PC-3 (cell line): ENCODE measurements at regions not wholly inside any gene's neighbourhood (a gene's known extent, or its start where the extent isn't known, plus 50 kb on each side); places are given as distances from the start of the nearest gene placed in this dataset.

Experiments used
- ATAC-seq: fragments of 200-7000 bp; cut with Tn5 transposase; 2 replicates; pipeline ENCODE4 v1.9.1; 2020; ENCODE audit warnings: mild to moderate bottlenecking, moderate library complexity
- BruUV-seq: library from RNA; stranded (reverse); fragments of 400-500 nt; replicated peaks from 2 replicates; lab custom pipeline; 2021; lab: Mats Ljungman, UMichigan
- CTCF ChIA-PET: fragments of 300-600 bp; sonication (Branson Sonifier 250); formaldehyde crosslinking; loops from one replicate; lab custom pipeline; 2022; ENCODE audit warnings: antibody characterized with exemption; lab: Charles Lee
- POLR2A ChIA-PET: fragments of 300-600 bp; sonication (Branson Sonifier 250); formaldehyde crosslinking; loops from one replicate; lab custom pipeline; 2022; ENCODE audit warnings: antibody characterized with exemption; ENCODE audit not compliant: unreplicated experiment; lab: Charles Lee
- DNase-seq: peaks from one replicate; pipeline ENCODE4 v3.0.0-alpha.2; 2015
- H2AFZ ChIP-seq: fragments of 300-600 bp; sonication (generic); 2 replicates; pipeline ENCODE4 v1.6.0; 2016; ENCODE audit warnings: antibody characterized with exemption, low read length
- H3F3A ChIP-seq: fragments of 300-600 bp; sonication (generic); one replicate; pipeline ENCODE4 v1.6.0; 2017; ENCODE audit warnings: antibody characterized with exemption, low read length, control low read depth, mild to moderate bottlenecking; ENCODE audit not compliant: unreplicated experiment
- H3K27ac ChIP-seq: fragments of 300-600 bp; sonication (generic); 2 replicates; pipeline ENCODE4 v1.5.1; 2016; ENCODE audit warnings: mild to moderate bottlenecking, low read length
- H3K27me3 ChIP-seq: fragments of 300-600 bp; sonication (generic); 2 replicates; pipeline ENCODE4 v1.6.1; 2016; ENCODE audit warnings: low read length, mixed read lengths
- H3K36me3 ChIP-seq: fragments of 300-600 bp; sonication (generic); 2 replicates; pipeline ENCODE4 v1.6.1; 2016; ENCODE audit warnings: low read depth, mixed run types, low read length, mixed read lengths
- H3K4me1 ChIP-seq: fragments of 300-600 bp; sonication (generic); 2 replicates; pipeline ENCODE4 v1.5.1; 2016; ENCODE audit warnings: low read length; ENCODE audit not compliant: insufficient read depth
- H3K4me2 ChIP-seq: fragments of 300-600 bp; sonication (generic); 2 replicates; pipeline ENCODE4 v1.6.0; 2016; ENCODE audit warnings: low read length
- H3K4me3 ChIP-seq: fragments of 300-600 bp; sonication (generic); 2 replicates; pipeline ENCODE4 v1.5.1; 2016; ENCODE audit warnings: mild to moderate bottlenecking, low read length, mixed read lengths
- H3K79me2 ChIP-seq: fragments of 300-600 bp; sonication (generic); 2 replicates; pipeline ENCODE4 v1.6.1; 2017; ENCODE audit warnings: low read length, mixed read lengths
- H3K9ac ChIP-seq: fragments of 300-600 bp; sonication (generic); 2 replicates; pipeline ENCODE4 v1.6.0; 2016; ENCODE audit warnings: mild to moderate bottlenecking, low read length
- H3K9me2 ChIP-seq: fragments of 300-600 bp; sonication (generic); replicated peaks from 2 replicates; pipeline ENCODE4 v1.6.1; 2016; ENCODE audit warnings: mixed run types, low read length, mixed read lengths
- H3K9me3 ChIP-seq: fragments of 300-600 bp; sonication (generic); 2 replicates; pipeline ENCODE4 v1.6.1; 2016; ENCODE audit warnings: low read length, mixed read lengths
- H4K20me1 ChIP-seq: fragments of 300-600 bp; sonication (generic); 2 replicates; pipeline ENCODE4 v1.6.1; 2016; ENCODE audit warnings: low read length, mixed read lengths
- EZH2 ChIP-seq: fragments of 300-600 bp; sonication (generic); IDR thresholded peaks from one replicate; pipeline ENCODE4 v1.6.1; 2017; ENCODE audit warnings: antibody characterized with exemption, mild to moderate bottlenecking, low read length; ENCODE audit not compliant: unreplicated experiment
- EZH2phosphoT487 ChIP-seq: fragments of 300-600 bp; sonication (generic); IDR thresholded peaks from 2 replicates; pipeline ENCODE4 v1.6.1; 2018; ENCODE audit warnings: mild to moderate bottlenecking, antibody characterized with exemption, low read length, borderline replicate concordance
- intact Hi-C: fragments of 100-400 bp; cut with micrococcal nuclease; formaldehyde crosslinking; loops from 2 replicates; pipeline ENCODE4 v1.9.0; 2023
- TF ChIP-seq, protein P1 (sequence below): fragments of 300-600 bp; sonication (generic); conservative IDR thresholded peaks from 2 replicates; pipeline ENCODE4 v1.5.1; 2017; ENCODE audit warnings: antibody characterized with exemption, low read depth, mild to moderate bottlenecking, low read length

DNA sequence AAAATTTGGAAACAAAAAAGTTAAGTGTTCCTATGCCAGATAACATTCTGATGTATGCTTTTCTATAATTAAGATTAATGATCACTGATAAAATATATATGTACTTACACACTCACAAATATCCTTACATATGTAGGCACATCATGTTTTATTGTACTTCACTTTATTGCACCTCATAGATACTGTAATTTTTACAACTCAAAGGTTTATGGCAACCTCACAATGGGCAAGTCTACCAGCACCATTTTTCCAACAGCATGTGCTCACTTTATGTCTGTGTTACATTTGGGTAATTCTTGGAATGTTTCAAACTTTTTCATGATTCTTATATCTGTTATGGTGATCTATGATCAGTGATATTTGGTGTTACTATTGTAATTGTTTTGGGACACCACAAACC, 57.8 kb upstream of the GPRIN3 start:
- intact Hi-C loops, result no loop called here
- Histone ChIP-seq H3K9ac (no peak overlapping the region), H3K9me2 (no peaks in the 10 kb centered on the region), H3F3A (no peaks in the 10 kb centered on the region), H4K20me1 (no peaks in the 10 kb centered on the region), H3K79me2 (no peaks in the 10 kb centered on the region), H3K36me3 (no peaks in the 10 kb centered on the region), H3K4me3 (no peak overlapping the region), H3K27ac (no peak overlapping the region), H3K4me2 (no peak overlapping the region), H3K4me1 (no peaks in the 10 kb centered on the region), H3K9me3 (no peaks in the 10 kb centered on the region), H3K27me3 (peaks cover 19% of the 10 kb centered on the region), H2AFZ (no peak overlapping the region)
- ChIA-PET POLR2A (no interaction called here), CTCF (no interaction called here)
- DNase-seq (no peak), ATAC-seq (no peak)
- no TSS peak for BruUV-seq
- no peak for TF ChIP-seq EZH2phosphoT487
- no peak for TF ChIP-seq EZH2
- TF ChIP-seq, protein P1, sequence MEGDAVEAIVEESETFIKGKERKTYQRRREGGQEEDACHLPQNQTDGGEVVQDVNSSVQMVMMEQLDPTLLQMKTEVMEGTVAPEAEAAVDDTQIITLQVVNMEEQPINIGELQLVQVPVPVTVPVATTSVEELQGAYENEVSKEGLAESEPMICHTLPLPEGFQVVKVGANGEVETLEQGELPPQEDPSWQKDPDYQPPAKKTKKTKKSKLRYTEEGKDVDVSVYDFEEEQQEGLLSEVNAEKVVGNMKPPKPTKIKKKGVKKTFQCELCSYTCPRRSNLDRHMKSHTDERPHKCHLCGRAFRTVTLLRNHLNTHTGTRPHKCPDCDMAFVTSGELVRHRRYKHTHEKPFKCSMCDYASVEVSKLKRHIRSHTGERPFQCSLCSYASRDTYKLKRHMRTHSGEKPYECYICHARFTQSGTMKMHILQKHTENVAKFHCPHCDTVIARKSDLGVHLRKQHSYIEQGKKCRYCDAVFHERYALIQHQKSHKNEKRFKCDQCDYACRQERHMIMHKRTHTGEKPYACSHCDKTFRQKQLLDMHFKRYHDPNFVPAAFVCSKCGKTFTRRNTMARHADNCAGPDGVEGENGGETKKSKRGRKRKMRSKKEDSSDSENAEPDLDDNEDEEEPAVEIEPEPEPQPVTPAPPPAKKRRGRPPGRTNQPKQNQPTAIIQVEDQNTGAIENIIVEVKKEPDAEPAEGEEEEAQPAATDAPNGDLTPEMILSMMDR, result no peak

DNA sequence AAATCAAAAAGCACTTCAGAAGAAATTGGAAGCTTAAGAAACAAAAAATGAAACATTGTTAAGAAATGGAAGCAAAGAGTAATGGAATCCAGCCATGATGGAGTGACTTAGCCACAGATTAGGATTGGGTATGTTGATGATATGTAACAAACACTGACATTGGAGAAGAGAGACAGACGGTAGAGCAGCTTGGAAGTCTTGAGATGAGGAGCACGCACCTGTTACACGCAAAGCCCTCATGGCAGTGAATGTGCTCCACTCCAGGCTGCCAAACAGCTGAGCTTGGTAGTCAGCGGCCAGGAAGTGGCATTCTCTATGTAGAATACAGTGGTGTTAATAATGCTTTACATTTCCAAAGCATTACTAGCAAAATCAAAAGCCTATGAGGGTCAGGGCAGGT, 56.9 kb upstream of the GPRIN3 start:
- CTCF ChIA-PET, result no interaction called here
- intact Hi-C loops, result no loop called here

DNA sequence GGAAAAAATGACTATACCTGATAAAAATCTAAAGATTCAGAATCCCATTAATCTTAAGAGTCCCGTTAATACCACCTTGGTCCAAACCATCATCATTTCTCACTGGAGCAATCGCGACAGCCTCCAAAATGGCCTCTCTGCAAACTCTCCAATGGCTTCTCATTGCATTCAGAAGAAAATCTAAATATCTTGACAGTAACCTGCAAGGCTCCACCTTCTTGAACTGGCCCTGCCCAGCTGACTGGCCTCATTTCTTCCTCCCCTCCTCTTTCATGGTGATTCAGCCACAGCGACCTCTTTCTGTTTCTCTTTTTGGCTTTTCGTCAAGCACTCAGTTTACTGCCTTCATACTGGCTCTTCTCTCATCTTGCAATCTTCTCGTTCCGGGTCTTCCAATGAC, 56.2 kb upstream of the GPRIN3 start:
- POLR2A ChIA-PET, result no interaction called here
- Histone ChIP-seq H3K9me2 (no peaks in the 10 kb centered on the region), H3K79me2 (no peaks in the 10 kb centered on the region), H3F3A (no peaks in the 10 kb centered on the region), H3K9me3 (no peaks in the 10 kb centered on the region), H3K27me3 (peaks cover 34% of the 10 kb centered on the region), H3K4me1 (no peaks in the 10 kb centered on the region), H3K36me3 (no peaks in the 10 kb centered on the region), H3K4me3 (no peak overlapping the region), H3K27ac (no peak overlapping the region), H2AFZ (no peak overlapping the region), H3K9ac (no peak overlapping the region), H4K20me1 (no peaks in the 10 kb centered on the region), H3K4me2 (no peak overlapping the region)
- no peak for DNase-seq
- no peak for ATAC-seq
- no TSS peak for BruUV-seq
- CTCF ChIA-PET, result no interaction called here
- TF ChIP-seq EZH2, result no peak
- TF ChIP-seq, protein P1, result no peak
- TF ChIP-seq EZH2phosphoT487, result no peak
- intact Hi-C loops, result no loop called here

More for the DNA sequence above, 56.9 kb upstream of the GPRIN3 start:
- no TSS peak for BruUV-seq
- TF ChIP-seq EZH2 (no peak), EZH2phosphoT487 (no peak)
- TF ChIP-seq, protein P1, result no peak
- no peak for ATAC-seq
- H3K9ac ChIP-seq, result no peak overlapping the region
- H3K36me3 ChIP-seq, result no peaks in the 10 kb centered on the region
- H3K9me3 ChIP-seq, result no peaks in the 10 kb centered on the region
- no peaks in the 10 kb centered on the region for H4K20me1 ChIP-seq
- H3K27me3 ChIP-seq, result peaks cover 27% of the 10 kb centered on the region
- no peaks in the 10 kb centered on the region for H3K4me1 ChIP-seq
- H3K4me2 ChIP-seq, result no peak overlapping the region
- DNase-seq, result no peak
- no peak overlapping the region for H3K27ac ChIP-seq
- POLR2A ChIA-PET, result no interaction called here
- no peaks in the 10 kb centered on the region for H3K79me2 ChIP-seq
- no peaks in the 10 kb centered on the region for H3F3A ChIP-seq
- no peak overlapping the region for H3K4me3 ChIP-seq
- H2AFZ ChIP-seq, result no peak overlapping the region
- H3K9me2 ChIP-seq, result no peaks in the 10 kb centered on the region
